Trophoblast cell (in vitro differentiated cells and primary cell): ENCODE measurements at regions not wholly inside any gene's neighbourhood (a gene's known extent, or its start where the extent isn't known, plus 50 kb on each side); places are given as distances from the start of the nearest gene placed in this dataset.

Experiments used
- DNase-seq, 2 donors: peaks; one replicate each; pipeline ENCODE4 v3.0.0-alpha.2; 2016
- H2AFZ ChIP-seq: 2 replicates; pipeline ENCODE4 v1.6.1; 2013; ENCODE audit warnings: low read length, moderate library complexity, mild to moderate bottlenecking; ENCODE audit not compliant: insufficient read depth, poor library complexity
- H2AK5ac ChIP-seq: 2 replicates; pipeline ENCODE4 v1.6.1; 2013; ENCODE audit warnings: mild to moderate bottlenecking, low read length
- H2BK120ac ChIP-seq: 2 replicates; pipeline ENCODE4 v1.6.1; 2013; ENCODE audit warnings: low read length, mild to moderate bottlenecking, moderate library complexity; ENCODE audit not compliant: insufficient read depth, poor library complexity
- H2BK12ac ChIP-seq: 2 replicates; pipeline ENCODE4 v1.6.1; 2013; ENCODE audit warnings: mild to moderate bottlenecking, low read length, moderate library complexity
- H2BK5ac ChIP-seq: 2 replicates; pipeline ENCODE4 v1.6.1; 2013; ENCODE audit warnings: low read length, low read depth, moderate library complexity, mild to moderate bottlenecking; ENCODE audit not compliant: poor library complexity
- H3K14ac ChIP-seq: 2 replicates; pipeline ENCODE4 v1.6.1; 2013; ENCODE audit warnings: mild to moderate bottlenecking, low read length
- H3K18ac ChIP-seq: 2 replicates; pipeline ENCODE4 v1.6.1; 2013; ENCODE audit warnings: mild to moderate bottlenecking, low read length
- H3K23ac ChIP-seq: 2 replicates; pipeline ENCODE4 v1.6.1; 2013; ENCODE audit warnings: low read length
- H3K27ac ChIP-seq: 2 replicates; pipeline ENCODE4 v1.5.1; 2013; ENCODE audit warnings: low read depth, mild to moderate bottlenecking, inconsistent platforms, low read length, moderate library complexity
- H3K27me3 ChIP-seq: 2 replicates; pipeline ENCODE4 v1.6.1; 2013; ENCODE audit warnings: inconsistent platforms, mild to moderate bottlenecking, low read length, moderate library complexity; ENCODE audit not compliant: insufficient read depth
- H3K36me3 ChIP-seq, 2 experiments: 1 replicate in 1 of 2; 2 replicates in 1 of 2; pipeline ENCODE4 v1.6.1; 2013; ENCODE audit warnings: low read length in 2 of 2, mild to moderate bottlenecking in 2 of 2, moderate library complexity in 1 of 2; ENCODE audit not compliant: insufficient read depth in 2 of 2, control insufficient read depth in 1 of 2
- H3K4ac ChIP-seq: 2 replicates; pipeline ENCODE4 v1.6.1; 2013; ENCODE audit warnings: low read depth, mild to moderate bottlenecking, low read length, moderate library complexity
- H3K4me1 ChIP-seq, 2 experiments: 1 replicate in 1 of 2; 2 replicates in 1 of 2; pipeline ENCODE4 v1.6.1; 2013; ENCODE audit warnings: low read length in 2 of 2, mild to moderate bottlenecking in 2 of 2, moderate library complexity in 1 of 2; ENCODE audit not compliant: insufficient read depth in 2 of 2, control insufficient read depth in 1 of 2
- H3K4me2 ChIP-seq: 2 replicates; pipeline ENCODE4 v1.6.1; 2013; ENCODE audit warnings: inconsistent platforms, mild to moderate bottlenecking, low read length, moderate library complexity
- H3K4me3 ChIP-seq: 2 replicates; pipeline ENCODE4 v1.5.1; 2013; ENCODE audit warnings: mild to moderate bottlenecking, low read depth, low read length, inconsistent platforms
- H3K79me1 ChIP-seq: one replicate; pipeline ENCODE4 v1.6.1; 2013; ENCODE audit warnings: low read length
- H3K79me2 ChIP-seq: 2 replicates; pipeline ENCODE4 v1.6.1; 2013; ENCODE audit warnings: low read length, mild to moderate bottlenecking; ENCODE audit not compliant: control insufficient read depth, insufficient read depth, poor library complexity
- H3K9ac ChIP-seq: 2 replicates; pipeline ENCODE4 v1.6.1; 2013; ENCODE audit warnings: mild to moderate bottlenecking, low read length
- H3K9me3 ChIP-seq: 2 replicates; pipeline ENCODE4 v1.6.1; 2013; ENCODE audit warnings: low read depth, mild to moderate bottlenecking, control low read depth, inconsistent platforms, low read length; ENCODE audit not compliant: insufficient read depth
- H4K12ac ChIP-seq: 2 replicates; pipeline ENCODE4 v1.6.1; 2013; ENCODE audit warnings: low read depth, mild to moderate bottlenecking, low read length, moderate library complexity
- H4K8ac ChIP-seq: 2 replicates; pipeline ENCODE4 v1.6.1; 2013; ENCODE audit warnings: low read depth, mild to moderate bottlenecking, low read length, moderate library complexity
- H4K91ac ChIP-seq: one replicate; pipeline ENCODE4 v1.6.1; 2013; ENCODE audit warnings: low read depth, mild to moderate bottlenecking, low read length, moderate library complexity
- WGBS: extraction: QIAGEN DNeasy Blood & Tissue Kit; methylation state at CpG from one replicate; pipeline ENCODE4 v1.1.7; 2013; ENCODE audit warnings: missing lambda C conversion rate; ENCODE audit not compliant: insufficient read length, insufficient coverage; ENCODE audit errors: extremely low coverage; 5-methylcytosine and 5-hydroxymethylcytosine counted together

- Histone ChIP-seq H3K9me3 (no peaks in the 10 kb centered on the region), H4K12ac (no peak overlapping the region), H3K4me3 (no peak overlapping the region), H4K8ac (no peak overlapping the region), H2BK12ac (no peak overlapping the region), H3K18ac (no peak overlapping the region), H3K14ac (no peak overlapping the region), H3K4ac (no peak overlapping the region), H2BK120ac (peak overlapping the region; percentile 46), H3K36me3 (no peaks in the 10 kb centered on the region), H3K79me2 (no peaks in the 10 kb centered on the region), H3K27me3 (no peaks in the 10 kb centered on the region), H3K79me1 (peaks cover 3% of the 10 kb centered on the region), H4K91ac (peak overlapping the region; percentile 57), H3K27ac (peak overlapping the region; percentile 16), H3K4me1 (peaks cover 2 to 3% of the 10 kb centered on the region in 2 experiments), H2AK5ac (no peak overlapping the region), H3K4me2 (no peak overlapping the region), H3K23ac (no peak overlapping the region), H2AFZ (no peak overlapping the region), H2BK5ac (no peak overlapping the region), H3K9ac (no peak overlapping the region)
- no CpG with 5 or more reads among the region's 1 CpG for WGBS
- peak; percentile 61 to 82 for DNase-seq
These were observed 124.2 kb upstream of the MEX3C start for GRCh38 chr18:51321696-51322095.

DNA sequence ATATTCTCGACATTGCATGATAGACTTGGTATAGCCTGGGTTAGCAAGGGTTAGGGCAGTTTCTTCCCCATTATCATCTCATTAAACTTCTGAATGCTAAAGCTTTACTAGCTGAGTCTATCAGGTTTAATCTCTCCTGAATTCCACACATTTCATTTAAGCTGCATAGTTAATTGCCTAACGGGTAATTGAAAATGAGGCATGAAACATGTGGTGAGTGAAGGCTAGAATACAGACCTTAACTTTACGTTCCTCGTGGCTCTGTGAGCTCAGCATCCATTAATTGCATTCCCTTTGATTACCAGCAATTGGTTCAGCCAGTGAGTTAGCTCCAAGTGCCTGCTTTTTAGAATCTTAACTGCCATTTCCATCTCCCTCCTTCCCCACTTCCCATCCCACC is 126.5 kb upstream of the MEX3C start:
- WGBS: no CpG with 5 or more reads among the region's 4 CpGs

GRCh38 chr18:51330148-51330547 is 132.7 kb upstream of the MEX3C start:
- Histone ChIP-seq H4K12ac (no peak overlapping the region), H4K8ac (no peak overlapping the region), H3K18ac (no peak overlapping the region), H3K4me1 (no peaks in the 10 kb centered on the region), H3K27ac (no peak overlapping the region), H3K23ac (no peak overlapping the region), H3K79me1 (no peaks in the 10 kb centered on the region), H3K27me3 (no peaks in the 10 kb centered on the region), H4K91ac (no peak overlapping the region), H3K14ac (no peak overlapping the region), H3K9me3 (no peaks in the 10 kb centered on the region), H3K4ac (no peak overlapping the region), H2BK12ac (no peak overlapping the region), H2AFZ (no peak overlapping the region), H3K9ac (no peak overlapping the region), H2AK5ac (no peak overlapping the region), H3K4me3 (no peak overlapping the region), H3K79me2 (no peaks in the 10 kb centered on the region), H2BK120ac (no peak overlapping the region), H3K4me2 (no peak overlapping the region), H3K36me3 (no peaks in the 10 kb centered on the region), H2BK5ac (no peak overlapping the region)
- peak; percentile 61 to 93 for DNase-seq
- WGBS: no CpG with 5 or more reads among the region's 4 CpGs

More for the DNA sequence above, 126.5 kb upstream of the MEX3C start:
- Histone ChIP-seq H3K79me1 (peaks cover 3% of the 10 kb centered on the region), H2BK12ac (no peak overlapping the region), H2AK5ac (no peak overlapping the region), H2AFZ (no peak overlapping the region), H4K8ac (no peak overlapping the region), H3K9me3 (no peaks in the 10 kb centered on the region), H3K79me2 (no peaks in the 10 kb centered on the region), H4K12ac (no peak overlapping the region), H3K4me1 (peaks cover 0 to 3% of the 10 kb centered on the region in 2 experiments), H3K36me3 (no peaks in the 10 kb centered on the region), H3K4me3 (no peak overlapping the region), H3K9ac (no peak overlapping the region), H3K27ac (no peak overlapping the region), H3K27me3 (no peaks in the 10 kb centered on the region), H3K4me2 (no peak overlapping the region), H3K14ac (no peak overlapping the region), H2BK120ac (no peak overlapping the region), H3K23ac (no peak overlapping the region), H4K91ac (no peak overlapping the region), H3K18ac (no peak overlapping the region), H2BK5ac (no peak overlapping the region), H3K4ac (no peak overlapping the region)
- no peak for DNase-seq

DNA sequence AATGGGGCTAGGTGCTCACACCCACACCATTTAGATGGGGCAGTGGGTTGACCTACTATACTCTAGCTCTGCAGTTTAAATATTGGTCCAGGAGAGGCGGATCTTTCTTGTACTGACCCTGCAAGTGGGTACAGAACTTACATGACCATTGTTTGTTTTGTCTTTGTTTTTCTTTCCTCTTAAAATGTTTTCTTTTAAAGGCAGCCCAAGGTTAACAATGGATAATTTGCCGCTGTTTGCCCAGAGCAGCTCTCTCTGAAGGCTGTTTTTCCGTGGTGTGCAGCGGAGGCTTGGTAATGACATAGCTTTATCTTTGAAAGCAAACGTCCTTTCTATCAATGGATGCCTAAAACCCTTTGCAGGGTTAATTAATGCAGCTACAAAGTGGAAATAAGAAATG is 133.3 kb upstream of the MEX3C start:
- H3K27me3 ChIP-seq: no peaks in the 10 kb centered on the region
- no peak overlapping the region for H3K18ac ChIP-seq
- H3K4me2 ChIP-seq: no peak overlapping the region
- H3K4ac ChIP-seq: no peak overlapping the region
- H3K9ac ChIP-seq: no peak overlapping the region
- no peak overlapping the region for H4K12ac ChIP-seq
- H4K91ac ChIP-seq: no peak overlapping the region
- no peak overlapping the region for H4K8ac ChIP-seq
- H3K36me3 ChIP-seq: no peaks in the 10 kb centered on the region
- no peak overlapping the region for H2BK12ac ChIP-seq
- no peak overlapping the region for H3K14ac ChIP-seq
- H3K4me3 ChIP-seq: no peak overlapping the region
- no peak overlapping the region for H2BK120ac ChIP-seq
- WGBS: no CpG with 5 or more reads among the region's 5 CpGs
- H2AK5ac ChIP-seq: no peak overlapping the region
- H2AFZ ChIP-seq: no peak overlapping the region
- no peaks in the 10 kb centered on the region for H3K79me1 ChIP-seq
- H3K23ac ChIP-seq: no peak overlapping the region
- H3K9me3 ChIP-seq: no peaks in the 10 kb centered on the region
- no peak for DNase-seq
- no peak overlapping the region for H3K27ac ChIP-seq
- no peak overlapping the region for H2BK5ac ChIP-seq
- no peaks in the 10 kb centered on the region for H3K79me2 ChIP-seq
- no peaks in the 10 kb centered on the region for H3K4me1 ChIP-seq
